ENCODE measurements at regions not wholly inside any gene's neighbourhood (a gene's known extent, or its start where the extent isn't known, plus 50 kb on each side); places are given as distances from the start of the nearest gene placed in this dataset.

- H4K91ac ChIP-seq (replicated peaks; ENCODE audit: insufficient read length, low read length) = no peak overlapping the region
- no peak overlapping the region for H3K56ac ChIP-seq (replicated peaks; ENCODE audit: insufficient read length, low read depth, low read length)
- 90% methylated on average over 17 of the region's 19 CpGs; no CpG with 5 or more reads in 1 of the 2 experiments for WGBS, 2 experiments (ENCODE audit: extremely low coverage in 1 of 2, insufficient coverage in 1 of 2, insufficient read length in 1 of 2, insufficient replicate concordance in 2 of 2, low coverage in 1 of 2, low lambda C conversion rate in 2 of 2, missing lambda C conversion rate in 1 of 2)
- H3K27me3 ChIP-seq (replicated peaks in 1 of 4; ENCODE audit: control insufficient read depth in 3 of 4, extremely low read depth in 1 of 4, insufficient read depth in 3 of 4, low read length in 3 of 4) = 0 out of 7 replicates have a peak, but pooled peaks cover 0 to 2% (median 0%) of the 10 kb centered on the region in 4 experiments
- DNase-seq (ENCODE audit: low read depth in 1 of 2, low spot score in 2 of 2) = no peak
- FAIRE-seq = no peak
- H4K20me1 ChIP-seq (replicated peaks in 1 of 2; ENCODE audit: control insufficient read depth in 1 of 2, insufficient read depth in 2 of 2, low read length in 2 of 2) = no peaks in the 10 kb centered on the region
- H3K4me1 ChIP-seq (replicated peaks in 1 of 4; ENCODE audit: control insufficient read depth in 3 of 4, insufficient read depth in 4 of 4, low read length in 3 of 4) = peaks cover 6 to 10% (median 10%) of the 10 kb centered on the region in 4 experiments
- ChIA-PET POLR2A (ENCODE audit: partially characterized antibody) (no interaction called here), CTCF (ENCODE audit: partially characterized antibody) (interaction anchor here (0.9 to 10.0 kb wide), 9 partner anchors 8 to 508 kb away, joined by 3 to 186 read pairs (median 3); no protein-coding TSS in a partner anchor)
- no peak overlapping the region for H3K27ac ChIP-seq (ENCODE audit: low read depth, low read length)
- H2BK20ac ChIP-seq (ENCODE audit: low read length) = no peak overlapping the region
- H2BK120ac ChIP-seq (replicated peaks; ENCODE audit: low read depth, low read length) = no peak overlapping the region
- H3K4me2 ChIP-seq (ENCODE audit: insufficient read depth in 1 of 2, low read depth in 2 of 2, low read length in 2 of 2) = no peak overlapping the region
- no peaks in the 10 kb centered on the region for H3K23me2 ChIP-seq (ENCODE audit: low read depth, low read length)
- no peak overlapping the region for H2AK5ac ChIP-seq (ENCODE audit: low read depth, low read length)
- H2AFZ ChIP-seq (ENCODE audit: low read length) = no peak overlapping the region
- H4K8ac ChIP-seq (ENCODE audit: extremely low read depth, insufficient read depth, low read length) = no peak overlapping the region
- no peaks in the 10 kb centered on the region for H3K36me3 ChIP-seq (ENCODE audit: control insufficient read depth in 2 of 4, insufficient read depth in 4 of 4, low read length in 3 of 4)
- no peak overlapping the region for H2BK12ac ChIP-seq (ENCODE audit: low read depth, low read length)
- no peaks in the 10 kb centered on the region for H3K9me3 ChIP-seq (ENCODE audit: insufficient read depth in 2 of 2, low read depth in 1 of 2, low read length in 1 of 2)
- H3K79me2 ChIP-seq (ENCODE audit: control insufficient read depth in 1 of 2, insufficient read depth in 2 of 2, low read length in 2 of 2) = no peaks in the 10 kb centered on the region
- H2BK5ac ChIP-seq (ENCODE audit: low read depth, low read length) = no peak overlapping the region
- no peak overlapping the region for H3K4ac ChIP-seq (replicated peaks; ENCODE audit: insufficient read length, low read depth, low read length)
- H3K79me1 ChIP-seq (ENCODE audit: low read depth, low read length) = no peaks in the 10 kb centered on the region
- H3K14ac ChIP-seq (ENCODE audit: insufficient read length) = no peak overlapping the region
- no peak overlapping the region for H2BK15ac ChIP-seq (ENCODE audit: low read length)
- H3K18ac ChIP-seq (ENCODE audit: extremely low read depth, low read length) = no peak overlapping the region
- H3K4me3 ChIP-seq (ENCODE audit: extremely low read depth in 1 of 4, insufficient read depth in 2 of 4, low read depth in 3 of 4, low read length in 4 of 4) = no peak overlapping the region
- H4K5ac ChIP-seq (ENCODE audit: insufficient read length, low read depth, low read length) = no peak overlapping the region
- no peak overlapping the region for H3K9ac ChIP-seq (replicated peaks in 1 of 4; ENCODE audit: extremely low read depth in 1 of 4, low read depth in 3 of 4, low read length in 3 of 4)
- no peak overlapping the region for H3K23ac ChIP-seq (ENCODE audit: insufficient read length)
- TF ChIP-seq KDM1A (IDR thresholded peaks at IDR 0.05; ENCODE audit: borderline replicate concordance, low read length) (no peak), JUN (IDR thresholded peaks at IDR 0.05; ENCODE audit: low read depth, low read length) (no peak), CBX5 (IDR thresholded peaks at IDR 0.05; ENCODE audit: low read depth, low read length) (no peak), TAF1 (IDR thresholded peaks at IDR 0.05; ENCODE audit: low read depth, low read length) (no peak), EZH2 (IDR thresholded peaks at IDR 0.05; ENCODE audit: low read depth, low read length, severe bottlenecking) (no peak), MAFK (IDR thresholded peaks at IDR 0.05; ENCODE audit: low read depth, low read length) (no peak), RXRA (IDR thresholded peaks at IDR 0.05; ENCODE audit: insufficient read depth, low read depth, low read length) (no peak), ASH2L (IDR thresholded peaks at IDR 0.05; ENCODE audit: low read length) (no peak), HDAC2 (IDR thresholded peaks at IDR 0.05; ENCODE audit: borderline replicate concordance in 1 of 2, low read depth in 2 of 2, low read length in 2 of 2) (no peak), SUZ12 (IDR thresholded peaks at IDR 0.05; ENCODE audit: low read length) (no peak), CHD1 (IDR thresholded peaks at IDR 0.05; ENCODE audit: low read depth, low read length) (no peak), TCF12 (IDR thresholded peaks at IDR 0.05; ENCODE audit: low read depth, low read length) (no peak), TEAD4 (IDR thresholded peaks at IDR 0.05; ENCODE audit: low read depth, low read length) (no peak), USF2 (IDR thresholded peaks at IDR 0.05; ENCODE audit: low read length) (no peak)
Observed at GRCh38 chr12:107612508-107612907, 73.1 kb upstream of the PWP1 start.

All from H1 (cell line).